ENCODE measurements at regions not wholly inside any gene's neighbourhood (a gene's known extent, or its start where the extent isn't known, plus 50 kb on each side); places are given as distances from the start of the nearest gene placed in this dataset.

- TF ChIP-seq, protein P1, sequence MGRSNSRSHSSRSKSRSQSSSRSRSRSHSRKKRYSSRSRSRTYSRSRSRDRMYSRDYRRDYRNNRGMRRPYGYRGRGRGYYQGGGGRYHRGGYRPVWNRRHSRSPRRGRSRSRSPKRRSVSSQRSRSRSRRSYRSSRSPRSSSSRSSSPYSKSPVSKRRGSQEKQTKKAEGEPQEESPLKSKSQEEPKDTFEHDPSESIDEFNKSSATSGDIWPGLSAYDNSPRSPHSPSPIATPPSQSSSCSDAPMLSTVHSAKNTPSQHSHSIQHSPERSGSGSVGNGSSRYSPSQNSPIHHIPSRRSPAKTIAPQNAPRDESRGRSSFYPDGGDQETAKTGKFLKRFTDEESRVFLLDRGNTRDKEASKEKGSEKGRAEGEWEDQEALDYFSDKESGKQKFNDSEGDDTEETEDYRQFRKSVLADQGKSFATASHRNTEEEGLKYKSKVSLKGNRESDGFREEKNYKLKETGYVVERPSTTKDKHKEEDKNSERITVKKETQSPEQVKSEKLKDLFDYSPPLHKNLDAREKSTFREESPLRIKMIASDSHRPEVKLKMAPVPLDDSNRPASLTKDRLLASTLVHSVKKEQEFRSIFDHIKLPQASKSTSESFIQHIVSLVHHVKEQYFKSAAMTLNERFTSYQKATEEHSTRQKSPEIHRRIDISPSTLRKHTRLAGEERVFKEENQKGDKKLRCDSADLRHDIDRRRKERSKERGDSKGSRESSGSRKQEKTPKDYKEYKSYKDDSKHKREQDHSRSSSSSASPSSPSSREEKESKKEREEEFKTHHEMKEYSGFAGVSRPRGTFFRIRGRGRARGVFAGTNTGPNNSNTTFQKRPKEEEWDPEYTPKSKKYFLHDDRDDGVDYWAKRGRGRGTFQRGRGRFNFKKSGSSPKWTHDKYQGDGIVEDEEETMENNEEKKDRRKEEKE (IDR thresholded peaks at IDR 0.05) = no peak
- TF ChIP-seq USF2 (IDR thresholded peaks at IDR 0.05; ENCODE audit: borderline replicate concordance, low read depth, low read length) (no peak), SMARCA5 (IDR thresholded peaks at IDR 0.05) (no peak), NRF1 (conservative IDR thresholded peaks at IDR 0.05; ENCODE audit: low read depth, low read length) (no peak), CBX3 (IDR thresholded peaks at IDR 0.05; ENCODE audit: borderline replicate concordance, low read depth) (no peak), HCFC1 (IDR thresholded peaks at IDR 0.05; ENCODE audit: low read length) (no peak)
- TF ChIP-seq, protein P2, sequence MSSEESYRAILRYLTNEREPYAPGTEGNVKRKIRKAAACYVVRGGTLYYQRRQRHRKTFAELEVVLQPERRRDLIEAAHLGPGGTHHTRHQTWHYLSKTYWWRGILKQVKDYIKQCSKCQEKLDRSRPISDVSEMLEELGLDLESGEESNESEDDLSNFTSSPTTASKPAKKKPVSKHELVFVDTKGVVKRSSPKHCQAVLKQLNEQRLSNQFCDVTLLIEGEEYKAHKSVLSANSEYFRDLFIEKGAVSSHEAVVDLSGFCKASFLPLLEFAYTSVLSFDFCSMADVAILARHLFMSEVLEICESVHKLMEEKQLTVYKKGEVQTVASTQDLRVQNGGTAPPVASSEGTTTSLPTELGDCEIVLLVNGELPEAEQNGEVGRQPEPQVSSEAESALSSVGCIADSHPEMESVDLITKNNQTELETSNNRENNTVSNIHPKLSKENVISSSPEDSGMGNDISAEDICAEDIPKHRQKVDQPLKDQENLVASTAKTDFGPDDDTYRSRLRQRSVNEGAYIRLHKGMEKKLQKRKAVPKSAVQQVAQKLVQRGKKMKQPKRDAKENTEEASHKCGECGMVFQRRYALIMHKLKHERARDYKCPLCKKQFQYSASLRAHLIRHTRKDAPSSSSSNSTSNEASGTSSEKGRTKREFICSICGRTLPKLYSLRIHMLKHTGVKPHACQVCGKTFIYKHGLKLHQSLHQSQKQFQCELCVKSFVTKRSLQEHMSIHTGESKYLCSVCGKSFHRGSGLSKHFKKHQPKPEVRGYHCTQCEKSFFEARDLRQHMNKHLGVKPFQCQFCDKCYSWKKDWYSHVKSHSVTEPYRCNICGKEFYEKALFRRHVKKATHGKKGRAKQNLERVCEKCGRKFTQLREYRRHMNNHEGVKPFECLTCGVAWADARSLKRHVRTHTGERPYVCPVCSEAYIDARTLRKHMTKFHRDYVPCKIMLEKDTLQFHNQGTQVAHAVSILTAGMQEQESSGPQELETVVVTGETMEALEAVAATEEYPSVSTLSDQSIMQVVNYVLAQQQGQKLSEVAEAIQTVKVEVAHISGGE (CRISPR knock-in tag; IDR thresholded peaks at IDR 0.05) = no peak
Measured at GRCh38 chr3:55269096-55269495, 218.0 kb downstream of the WNT5A start (continued).

Data from GM12878 (cell line).